GM18519 (cell line): ENCODE measurements at regions not wholly inside any gene's neighbourhood (a gene's known extent, or its start where the extent isn't known, plus 50 kb on each side); places are given as distances from the start of the nearest gene placed in this dataset.
A peak's percentile ranks its signal among the peaks of the same experiment; 100 is the strongest.

Experiments used
- ATAC-seq: cut with Tn5 transposase; IDR thresholded peaks from one replicate; pipeline ENCODE4 v1.9.1; 2021; ENCODE audit warnings: mild to moderate bottlenecking, moderate library complexity; ENCODE audit not compliant: unreplicated experiment, low FRiP score

DNA sequence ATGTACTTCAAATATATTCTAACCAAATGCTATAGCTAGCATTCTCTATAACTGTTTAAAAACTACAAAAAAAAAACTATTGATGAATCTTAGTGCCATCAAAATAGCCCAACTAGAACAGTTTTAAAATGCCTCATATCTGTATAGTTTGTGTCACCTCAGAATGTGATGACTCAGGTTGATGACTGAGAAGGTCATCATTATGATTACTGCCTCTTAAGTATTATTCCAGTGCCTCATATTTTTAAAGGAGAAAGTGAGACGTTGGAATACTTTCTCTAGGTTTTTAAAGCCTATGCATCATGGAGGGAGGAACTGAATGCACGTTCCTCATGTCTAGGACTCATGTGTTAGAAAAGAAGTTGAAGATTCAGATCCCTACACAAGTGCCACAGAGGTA is 88.2 kb downstream of the TMA16 start:
- ATAC-seq = no peak

DNA sequence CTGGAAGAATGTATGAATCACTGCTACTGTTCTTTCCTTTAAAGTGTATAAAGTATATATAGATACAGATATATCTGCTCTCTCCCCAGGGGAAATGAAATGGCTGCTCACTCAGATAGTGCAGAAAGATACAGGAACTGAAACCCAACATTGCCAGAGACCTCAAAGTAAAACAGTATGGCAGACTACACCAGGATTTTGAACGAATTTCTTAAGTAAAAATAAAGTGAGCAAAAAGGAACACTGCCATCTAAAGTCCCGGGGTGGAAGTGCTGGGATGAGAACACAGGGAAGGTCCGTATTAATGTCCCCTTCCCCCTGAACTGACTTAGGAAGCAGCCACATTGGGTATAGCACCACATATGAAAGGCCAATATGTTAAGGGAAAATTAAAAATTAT is 93.4 kb downstream of the TMA16 start:
- ATAC-seq = peak; percentile 70

- ATAC-seq = no peak
These were observed 94.0 kb downstream of the TMA16 start for GRCh38 chr4:163588532-163588931.

GRCh38 chr4:163590103-163590502 is 95.6 kb downstream of the TMA16 start:
- peak; percentile 25 for ATAC-seq

DNA sequence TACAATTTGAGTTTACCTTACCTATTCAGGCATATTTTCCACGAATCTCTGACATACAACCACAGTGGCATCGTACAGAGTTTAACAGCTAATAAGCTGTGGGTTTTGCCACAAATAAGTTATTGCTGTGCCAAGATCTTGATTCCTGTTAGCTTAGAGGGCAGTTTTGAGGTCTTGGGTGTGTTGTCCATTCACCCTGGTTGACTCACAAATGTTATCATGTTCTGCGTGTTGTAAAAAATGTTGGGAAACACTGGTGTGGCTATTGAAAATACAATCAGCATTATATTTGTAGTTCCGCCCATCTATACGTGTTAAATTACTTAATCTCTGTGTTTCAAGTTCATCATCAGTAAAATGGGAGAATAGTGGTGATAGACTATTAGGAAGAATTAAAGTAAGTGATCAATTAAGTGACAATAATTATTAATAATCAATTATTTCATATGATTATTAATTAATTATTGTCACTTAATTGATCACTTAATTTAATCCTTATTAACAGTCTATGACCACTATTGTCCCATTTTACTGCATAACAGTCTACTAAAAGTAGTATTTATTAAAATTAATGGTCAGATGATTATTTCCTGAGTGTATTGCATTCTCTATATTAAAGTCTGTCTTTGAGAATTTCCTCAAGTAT is 96.3 kb downstream of the TMA16 start:
- ATAC-seq = no peak

GRCh38 chr4:163591614-163592020 is 97.1 kb downstream of the TMA16 start:
- ATAC-seq = peak; percentile 72

GRCh38 chr4:163592212-163592611 is 97.7 kb downstream of the TMA16 start:
- ATAC-seq = no peak

GRCh38 chr4:163595580-163595979 is 101.1 kb downstream of the TMA16 start:
- ATAC-seq = no peak

DNA sequence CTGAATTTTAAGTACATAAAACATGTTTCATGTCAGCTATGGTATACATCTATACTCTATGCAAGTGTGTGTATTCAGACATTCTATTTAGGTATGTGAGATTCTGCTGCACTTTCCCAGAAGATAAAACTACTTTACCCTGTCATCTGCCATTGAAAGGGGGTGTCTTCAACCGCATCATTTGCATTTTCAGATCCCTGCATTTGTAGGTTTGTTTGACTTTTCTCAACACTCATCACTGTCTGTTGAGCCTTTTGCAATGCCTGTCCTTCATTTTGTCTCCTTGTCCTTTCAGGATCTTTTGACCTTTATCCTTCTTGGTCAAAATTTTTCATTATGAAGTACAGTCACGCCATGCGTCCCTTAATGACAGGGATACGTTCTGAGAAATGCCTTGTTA is 103.5 kb downstream of the TMA16 start:
- ATAC-seq = peak; percentile 47

- ATAC-seq = peak; percentile 17
These were observed 104.0 kb downstream of the TMA16 start for GRCh38 chr4:163598489-163598888.

GRCh38 chr4:163600727-163601126 is 106.2 kb downstream of the TMA16 start:
- ATAC-seq = peak; percentile 27

DNA sequence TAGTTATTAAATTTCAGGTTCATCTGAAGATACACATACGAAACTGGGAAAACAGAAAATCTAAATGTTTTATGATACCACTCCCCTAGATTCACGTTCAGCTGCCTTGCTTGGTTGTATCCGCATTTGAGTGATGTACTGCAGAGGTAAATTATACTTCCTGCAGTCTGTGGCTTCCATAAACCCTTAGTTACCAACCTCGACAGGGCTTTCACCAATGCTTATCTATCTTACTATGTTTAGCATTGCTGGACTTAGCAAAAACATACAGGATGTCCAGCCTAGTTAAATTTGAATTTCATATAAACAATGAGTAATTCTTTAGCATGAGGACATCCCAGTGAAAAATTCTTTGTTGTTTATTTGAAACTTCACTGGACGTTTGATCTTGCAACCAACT is 108.8 kb downstream of the TMA16 start:
- ATAC-seq = no peak

- no peak for ATAC-seq
These were observed 112.6 kb downstream of the TMA16 start for GRCh38 chr4:163606896-163607691.

DNA sequence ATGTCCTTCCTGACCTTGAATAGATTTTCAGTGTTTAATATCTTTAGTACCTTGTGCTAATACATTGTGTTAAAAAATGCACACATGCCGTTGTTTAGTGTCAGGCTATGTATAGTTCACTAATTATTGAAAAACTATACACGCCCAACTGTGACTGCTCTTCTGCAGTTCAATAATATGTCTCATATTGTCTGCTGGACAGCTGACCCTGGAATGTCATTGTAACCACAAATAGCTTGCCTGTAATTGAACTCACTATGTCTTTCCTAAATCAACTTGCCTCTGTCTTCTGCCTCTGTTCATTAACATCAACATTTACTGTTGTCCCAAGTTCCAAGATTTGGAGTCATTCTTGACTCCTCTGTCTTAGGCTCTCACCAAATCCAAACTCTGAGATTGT is 114.5 kb downstream of the TMA16 start:
- ATAC-seq = no peak

GRCh38 chr4:163610648-163611047 is 116.2 kb downstream of the TMA16 start:
- no peak for ATAC-seq

GRCh38 chr4:163611182-163611581 is 116.7 kb downstream of the TMA16 start:
- ATAC-seq = no peak

DNA sequence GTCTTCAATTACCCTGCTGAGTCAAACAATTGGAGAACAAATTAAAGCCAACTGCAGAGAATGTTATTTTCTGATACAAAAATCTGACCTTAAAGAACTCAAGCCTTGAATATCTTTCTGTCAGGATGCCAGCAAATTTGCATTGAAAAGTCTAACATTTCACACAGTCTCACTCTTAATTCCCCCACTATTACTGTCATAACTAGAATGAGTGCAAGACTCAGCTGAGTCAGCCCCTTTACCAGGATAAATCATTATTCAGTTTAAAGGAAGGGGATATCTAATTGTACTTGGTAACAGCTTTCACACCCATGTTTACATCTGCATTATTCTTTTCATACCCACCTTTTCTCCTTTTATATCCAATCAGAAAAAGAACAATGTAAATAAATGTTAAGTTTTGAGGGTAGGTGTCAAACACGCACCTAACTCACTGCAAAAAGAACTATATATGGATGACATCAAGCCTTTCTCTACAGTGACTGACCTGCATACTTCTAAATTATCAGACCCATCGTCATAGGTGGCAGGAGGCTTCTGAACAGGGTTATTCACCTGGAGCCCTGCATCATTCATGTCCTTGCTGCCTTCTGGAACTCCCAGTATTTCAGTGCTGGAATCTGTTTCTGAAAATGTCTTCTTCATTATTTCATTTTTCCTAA is 117.4 kb downstream of the TMA16 start:
- ATAC-seq = peak; percentile 74

GRCh38 chr4:163612762-163613161 is 118.3 kb downstream of the TMA16 start:
- ATAC-seq = no peak

DNA sequence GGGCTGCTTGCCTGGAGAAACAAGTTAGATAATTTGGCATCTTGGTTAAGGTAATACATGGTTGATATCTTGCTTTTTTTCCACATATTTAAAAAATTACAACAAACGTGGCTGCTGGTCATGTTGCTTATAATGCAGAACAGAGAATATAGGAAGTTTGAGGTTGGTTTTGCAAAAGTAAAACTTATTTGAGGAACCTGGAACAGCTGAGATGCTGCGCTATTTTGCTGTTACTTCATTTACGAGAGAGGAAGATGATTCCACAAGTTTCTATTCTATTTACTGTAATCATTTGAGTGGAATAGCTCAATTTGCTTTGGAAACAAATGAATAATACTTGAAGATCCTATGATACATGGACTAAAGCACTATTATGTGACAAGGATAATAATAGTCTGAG is 118.9 kb downstream of the TMA16 start:
- ATAC-seq = no peak

GRCh38 chr4:163614866-163615265 is 120.4 kb downstream of the TMA16 start:
- ATAC-seq = no peak

- ATAC-seq = no peak
These were observed 124.4 kb downstream of the TMA16 start for GRCh38 chr4:163618845-163619244.

- no peak for ATAC-seq
These were observed 126.2 kb downstream of the TMA16 start for GRCh38 chr4:163620738-163621137.
